ENCODE measurements at regions not wholly inside any gene's neighbourhood (a gene's known extent, or its start where the extent isn't known, plus 50 kb on each side); places are given as distances from the start of the nearest gene placed in this dataset.
"Not testable (repeated sequence)": the region's sequence is repeated elsewhere in the genome, so short reads cannot be mapped to it uniquely, and the experiment has no call there.

- H3K4me3 Mint-ChIP-seq; H3K27ac ChIP-seq (ENCODE audit: low read depth, low read length); POLR2A ChIA-PET (ENCODE audit: partially characterized antibody); H3K9me3 Mint-ChIP-seq; H3K27ac Mint-ChIP-seq; H3K36me3 Mint-ChIP-seq; H3K36me3 ChIP-seq (ENCODE audit: insufficient read depth, low read length); H3K27me3 ChIP-seq (ENCODE audit: insufficient read depth, low read length); H3K4me1 ChIP-seq (ENCODE audit: insufficient read depth, low read length); H3K27me3 Mint-ChIP-seq; DNase-seq; H3K4me1 Mint-ChIP-seq; intact Hi-C loops (cut with micrococcal nuclease); H3K9me3 ChIP-seq (ENCODE audit: control insufficient read depth in 1 of 2, low read length in 2 of 2); CTCF ChIA-PET (ENCODE audit: partially characterized antibody); H3K4me3 ChIP-seq (ENCODE audit: low read length in 2 of 2): not testable (repeated sequence)
These were observed 114.3 kb upstream of the SPATA31A3 start for GRCh38 chr9:67106659-67107058.

DNA sequence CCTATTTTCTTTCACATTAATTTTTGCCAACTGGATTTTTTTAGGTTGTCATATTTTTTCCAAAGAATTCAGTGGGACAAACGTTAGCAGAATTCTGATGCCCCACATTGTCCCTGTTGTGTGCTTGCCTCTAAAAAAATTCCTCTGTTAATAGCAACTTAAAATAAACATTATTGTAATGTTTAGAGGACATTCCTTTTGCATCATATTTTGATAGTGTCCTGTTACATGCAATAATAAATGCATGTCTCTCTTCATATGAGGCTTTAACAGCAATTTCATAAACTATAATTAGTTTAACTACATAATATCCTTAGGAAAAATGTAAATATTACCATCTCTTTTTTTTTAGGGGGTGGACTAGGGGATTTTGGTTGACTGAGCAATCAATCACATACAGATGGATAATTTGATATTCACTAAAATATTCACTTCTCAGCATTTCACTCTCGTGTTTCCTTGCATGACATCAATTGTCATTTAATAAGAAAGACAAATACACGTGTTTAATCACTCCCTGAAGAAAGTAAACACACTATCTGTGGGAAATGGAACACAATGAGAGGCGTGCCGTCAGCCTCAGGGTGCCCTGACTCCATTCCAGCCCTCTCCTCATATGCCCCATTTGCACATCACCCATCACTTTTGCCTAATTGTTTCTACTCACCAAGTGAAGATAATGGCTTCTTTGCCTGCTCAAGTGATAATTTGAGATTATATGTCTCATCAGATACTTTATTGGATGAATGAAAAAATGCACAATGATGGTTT is 110.3 kb upstream of the SPATA31A3 start:
- H3K4me1 Mint-ChIP-seq; H3K36me3 Mint-ChIP-seq; H3K9me3 ChIP-seq (ENCODE audit: control insufficient read depth in 1 of 2, low read length in 2 of 2); H3K4me3 Mint-ChIP-seq; CTCF ChIA-PET (ENCODE audit: partially characterized antibody); H3K27me3 Mint-ChIP-seq; H3K9me3 Mint-ChIP-seq; H3K36me3 ChIP-seq (ENCODE audit: insufficient read depth, low read length); intact Hi-C loops (cut with micrococcal nuclease); H3K4me1 ChIP-seq (ENCODE audit: insufficient read depth, low read length); DNase-seq; H3K4me3 ChIP-seq (ENCODE audit: low read length in 2 of 2); H3K27me3 ChIP-seq (ENCODE audit: insufficient read depth, low read length); POLR2A ChIA-PET (ENCODE audit: partially characterized antibody); H3K27ac Mint-ChIP-seq; H3K27ac ChIP-seq (ENCODE audit: low read depth, low read length): not testable (repeated sequence)

DNA sequence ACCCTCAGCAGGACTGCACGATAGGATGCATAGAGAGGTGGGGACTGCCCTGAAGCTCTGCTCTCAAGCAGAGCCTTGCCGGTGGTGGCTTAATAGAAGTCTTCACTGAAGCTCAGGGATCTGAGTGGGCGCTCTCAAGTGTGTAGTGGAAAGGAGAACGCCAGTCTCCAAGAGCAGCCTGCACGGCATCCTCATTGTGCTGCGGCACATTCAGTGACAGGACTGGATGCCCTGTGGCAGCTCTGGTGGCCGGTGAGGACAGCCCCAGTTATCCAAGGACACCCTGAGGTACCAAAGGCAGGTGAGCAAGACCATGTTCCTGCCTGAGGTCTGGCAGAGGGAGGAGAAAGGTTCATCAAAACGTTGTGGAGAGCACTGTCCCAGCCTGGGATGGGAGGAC is 98.8 kb upstream of the SPATA31A3 start:
- DNase-seq: peak in 1 of 5 donors; percentile 13
- H3K36me3 ChIP-seq (ENCODE audit: insufficient read depth, low read length); intact Hi-C loops (cut with micrococcal nuclease); H3K9me3 Mint-ChIP-seq; H3K4me1 Mint-ChIP-seq; H3K4me3 Mint-ChIP-seq; CTCF ChIA-PET (ENCODE audit: partially characterized antibody); H3K27me3 ChIP-seq (ENCODE audit: insufficient read depth, low read length); H3K9me3 ChIP-seq (ENCODE audit: control insufficient read depth in 1 of 2, low read length in 2 of 2); H3K27ac Mint-ChIP-seq; H3K4me1 ChIP-seq (ENCODE audit: insufficient read depth, low read length); H3K36me3 Mint-ChIP-seq; H3K27ac ChIP-seq (ENCODE audit: low read depth, low read length); POLR2A ChIA-PET (ENCODE audit: partially characterized antibody); H3K27me3 Mint-ChIP-seq; H3K4me3 ChIP-seq (ENCODE audit: low read length in 2 of 2): not testable (repeated sequence)

GRCh38 chr9:67086862-67087261 is 94.5 kb upstream of the SPATA31A3 start:
- H3K27ac ChIP-seq (ENCODE audit: low read depth, low read length); H3K27me3 Mint-ChIP-seq; POLR2A ChIA-PET (ENCODE audit: partially characterized antibody); CTCF ChIA-PET (ENCODE audit: partially characterized antibody); H3K36me3 ChIP-seq (ENCODE audit: insufficient read depth, low read length); intact Hi-C loops (cut with micrococcal nuclease); H3K27ac Mint-ChIP-seq; H3K4me3 Mint-ChIP-seq; H3K4me1 ChIP-seq (ENCODE audit: insufficient read depth, low read length); H3K9me3 Mint-ChIP-seq; DNase-seq; H3K9me3 ChIP-seq (ENCODE audit: control insufficient read depth in 1 of 2, low read length in 2 of 2); H3K36me3 Mint-ChIP-seq; H3K4me1 Mint-ChIP-seq; H3K27me3 ChIP-seq (ENCODE audit: insufficient read depth, low read length); H3K4me3 ChIP-seq (ENCODE audit: low read length in 2 of 2): not testable (repeated sequence)

DNA sequence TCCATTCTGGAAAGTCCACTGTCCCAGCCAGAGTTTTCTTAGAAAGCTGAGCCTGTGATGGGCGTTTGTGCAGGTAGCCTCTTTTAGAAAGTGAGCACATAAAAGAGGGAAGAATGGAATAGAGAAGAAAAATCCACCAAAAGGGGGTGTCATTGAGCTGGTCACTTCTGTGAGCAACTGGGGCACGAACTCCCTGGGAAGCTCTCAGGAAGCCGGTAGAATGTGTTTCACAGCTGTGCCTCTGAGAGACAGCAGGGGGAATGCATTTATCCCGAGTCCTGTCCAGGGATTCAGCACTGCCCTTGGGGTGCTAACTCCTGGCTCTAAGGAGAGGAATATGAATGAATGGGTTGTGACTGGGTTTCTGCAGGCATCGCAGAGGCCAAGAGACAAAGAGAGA is 73.8 kb upstream of the SPATA31A3 start:
- H3K9me3 ChIP-seq (ENCODE audit: control insufficient read depth in 1 of 2, low read length in 2 of 2); intact Hi-C loops (cut with micrococcal nuclease); H3K4me3 Mint-ChIP-seq; H3K4me1 Mint-ChIP-seq; H3K27ac Mint-ChIP-seq; H3K36me3 Mint-ChIP-seq; CTCF ChIA-PET (ENCODE audit: partially characterized antibody); H3K27me3 ChIP-seq (ENCODE audit: insufficient read depth, low read length); DNase-seq; H3K27me3 Mint-ChIP-seq; POLR2A ChIA-PET (ENCODE audit: partially characterized antibody); H3K4me3 ChIP-seq (ENCODE audit: low read length in 2 of 2); H3K36me3 ChIP-seq (ENCODE audit: insufficient read depth, low read length); H3K9me3 Mint-ChIP-seq; H3K27ac ChIP-seq (ENCODE audit: low read depth, low read length); H3K4me1 ChIP-seq (ENCODE audit: insufficient read depth, low read length): not testable (repeated sequence)

DNA sequence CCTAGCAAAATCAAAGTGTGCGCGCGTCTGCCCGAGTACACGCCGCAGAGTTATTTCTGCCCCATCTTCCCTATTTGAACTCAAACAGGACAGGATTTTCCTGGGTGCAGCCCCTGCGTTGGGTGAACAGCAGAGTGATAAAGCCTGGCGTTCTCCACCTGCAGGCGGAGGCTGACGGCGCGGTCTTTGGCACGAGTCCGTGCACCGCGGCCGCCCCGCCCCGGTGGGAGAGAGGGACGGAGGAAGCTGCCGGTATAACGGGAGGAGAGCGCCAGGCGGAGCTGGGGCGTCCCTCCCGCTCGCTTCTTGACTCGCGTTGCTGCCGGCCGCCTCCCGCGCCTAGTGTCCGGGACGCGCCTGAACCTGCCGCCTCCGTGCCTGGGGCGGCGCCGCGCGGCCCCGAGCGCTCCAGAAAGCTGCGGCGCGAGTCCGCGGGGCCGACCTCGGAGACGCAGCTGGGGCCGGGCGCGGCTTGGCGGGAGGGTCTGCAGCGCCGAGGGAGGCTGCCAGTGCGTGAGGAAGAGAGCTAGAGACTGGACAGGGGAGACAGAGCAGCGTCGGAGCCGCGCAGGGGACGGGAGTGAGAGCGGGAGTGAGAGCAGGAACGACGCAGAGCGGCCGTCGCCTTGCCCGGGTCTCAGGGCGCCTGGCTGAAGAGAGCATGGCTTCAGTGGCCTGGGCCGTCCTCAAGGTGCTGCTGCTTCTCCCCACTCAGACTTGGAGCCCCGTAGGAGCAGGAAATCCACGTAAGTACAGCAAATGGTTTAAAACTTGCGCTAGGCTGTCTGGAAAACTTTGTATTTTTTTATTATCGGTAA is 66.8 kb upstream of the SPATA31A3 start:
- H3K27ac Mint-ChIP-seq; H3K27ac ChIP-seq (ENCODE audit: low read depth, low read length); H3K4me1 ChIP-seq (ENCODE audit: insufficient read depth, low read length); CTCF ChIA-PET (ENCODE audit: partially characterized antibody); DNase-seq; H3K4me1 Mint-ChIP-seq; H3K9me3 Mint-ChIP-seq; H3K27me3 ChIP-seq (ENCODE audit: insufficient read depth, low read length); H3K27me3 Mint-ChIP-seq; H3K4me3 ChIP-seq (ENCODE audit: low read length in 2 of 2); H3K9me3 ChIP-seq (ENCODE audit: control insufficient read depth in 1 of 2, low read length in 2 of 2); POLR2A ChIA-PET (ENCODE audit: partially characterized antibody); intact Hi-C loops (cut with micrococcal nuclease); H3K36me3 ChIP-seq (ENCODE audit: insufficient read depth, low read length); H3K36me3 Mint-ChIP-seq: not testable (repeated sequence)
- peak overlapping the region in 1 of 8 donors; percentile 63 for H3K4me3 Mint-ChIP-seq

Measured in CD4-positive, alpha-beta memory T cell (primary cell).